SK-N-SH (cell line): ENCODE measurements at regions not wholly inside any gene's neighbourhood (a gene's known extent, or its start where the extent isn't known, plus 50 kb on each side); places are given as distances from the start of the nearest gene placed in this dataset.

Experiments used
- CTCF ChIA-PET: fragments of 300-600, 350-600 bp; formaldehyde crosslinking; extraction: SDS; loops from one replicate; lab custom pipeline; 2021; lab: Yijun Ruan, JAX
- POLR2A ChIA-PET: fragments of 350-600 bp; sonication (Branson Sonifier 250); formaldehyde crosslinking; extraction: SDS; loops from one replicate; lab custom pipeline; 2020; ENCODE audit warnings: antibody characterized with exemption, inconsistent platforms; lab: Yijun Ruan, JAX
- DNase-seq: peaks from one replicate; pipeline ENCODE4 v3.0.0; 2012
- H2AFZ ChIP-seq: fragments of 200-600 bp; sonication (generic); 2 replicates; pipeline ENCODE4 v1.8.1; 2016; ENCODE audit warnings: antibody characterized with exemption, mild to moderate bottlenecking, low read depth
- H3F3A ChIP-seq: fragments of 200-600 bp; sonication (generic); replicated peaks from 2 replicates; pipeline ENCODE3; 2016; ENCODE audit warnings: antibody characterized with exemption, mild to moderate bottlenecking; ENCODE audit not compliant: insufficient read depth
- H3K27ac ChIP-seq, 2 experiments: fragments of 200-500 bp in 1 of 2; fragments of 200-600 bp in 1 of 2; sonication (Bioruptor generic) in 1 of 2; sonication (generic), shearing (Covaris generic) in 1 of 2; 2 replicates each; pipeline versions ENCODE4 v1.5.1 to v1.6.1; 2014 to 2016; ENCODE audit warnings: low read depth in 2 of 2, inconsistent platforms in 1 of 2, low read length in 1 of 2, mild to moderate bottlenecking in 1 of 2, mixed read lengths in 1 of 2
- H3K27me3 ChIP-seq: fragments of 200-600 bp; sonication (generic), shearing (Covaris generic); 2 replicates; pipeline ENCODE4 v1.6.1; 2016; ENCODE audit warnings: mixed run types; ENCODE audit not compliant: insufficient read depth
- H3K36me3 ChIP-seq, 2 experiments: fragments of 200-500 bp in 1 of 2; fragments of 200-600 bp in 1 of 2; sonication (Bioruptor generic) in 1 of 2; sonication (generic) in 1 of 2; replicated peaks in 1 of 2; 2 replicates each; pipeline versions ENCODE3 to v1.5.1; 2014 to 2016; ENCODE audit warnings: low read length in 1 of 2, mild to moderate bottlenecking in 1 of 2; ENCODE audit not compliant: insufficient read depth in 2 of 2, control insufficient read depth in 1 of 2
- H3K4me1 ChIP-seq, 2 experiments: fragments of 200-500 bp in 1 of 2; fragments of 200-600 bp in 1 of 2; sonication (Bioruptor generic) in 1 of 2; sonication (generic), shearing (Covaris generic) in 1 of 2; 2 replicates each; pipeline versions ENCODE4 v1.5.1 to v1.6.1; 2014 to 2016; ENCODE audit warnings: low read depth in 1 of 2, low read length in 1 of 2, mixed run types in 1 of 2; ENCODE audit not compliant: insufficient read depth in 2 of 2, control insufficient read depth in 1 of 2
- H3K4me2 ChIP-seq: fragments of 200-600 bp; sonication (generic), shearing (Covaris generic); 2 replicates; pipeline ENCODE4 v1.6.1; 2017; ENCODE audit warnings: mixed run types
- H3K4me3 ChIP-seq, 2 experiments: fragments of 200-500 bp in 1 of 2; fragments of 200-600 bp in 1 of 2; sonication (Bioruptor generic) in 1 of 2; sonication (generic), shearing (Covaris generic) in 1 of 2; 2 replicates each; pipeline versions ENCODE4 v1.5.1 to v1.8.1; 2014 to 2016; ENCODE audit warnings: low read depth in 2 of 2, inconsistent platforms in 1 of 2, low read length in 1 of 2, mild to moderate bottlenecking in 1 of 2, mixed read lengths in 1 of 2, moderate library complexity in 1 of 2
- H3K79me2 ChIP-seq: fragments of 200-600 bp; sonication (generic); 2 replicates; pipeline ENCODE4 v1.8.1; 2017; ENCODE audit warnings: mild to moderate bottlenecking; ENCODE audit not compliant: insufficient read depth
- H3K9ac ChIP-seq: fragments of 200-600 bp; sonication (generic); 2 replicates; pipeline ENCODE4 v1.6.1; 2017; ENCODE audit warnings: mixed run types
- H3K9me2 ChIP-seq: fragments of 200-600 bp; sonication (generic); 2 replicates; pipeline ENCODE4 v1.6.1; 2017; ENCODE audit warnings: mixed run types
- H3K9me3 ChIP-seq: fragments of 200-600 bp; sonication (generic); 2 replicates; pipeline ENCODE4 v1.6.1; 2017; ENCODE audit warnings: mixed run types, mild to moderate bottlenecking, moderate library complexity
- H4K20me1 ChIP-seq: fragments of 200-600 bp; sonication (generic); 2 replicates; pipeline ENCODE4 v1.6.1; 2017; ENCODE audit warnings: mild to moderate bottlenecking, mixed run types; ENCODE audit not compliant: insufficient read depth
- EZH2phosphoT487 ChIP-seq: fragments of 200-600 bp; sonication (generic); IDR thresholded peaks from 2 replicates; pipeline ENCODE4 v1.6.1; 2017; ENCODE audit warnings: low read depth, mixed run types, mild to moderate bottlenecking, antibody characterized with exemption, moderate library complexity, borderline replicate concordance
- FOXM1 ChIP-seq: IDR thresholded peaks from 2 replicates; pipeline ENCODE4 v1.4.0; 2012; ENCODE audit warnings: low read depth, mild to moderate bottlenecking
- GABPA ChIP-seq: IDR thresholded peaks from 2 replicates; pipeline ENCODE4 v1.4.0; 2012; ENCODE audit warnings: low read depth, mild to moderate bottlenecking
- GATA2 ChIP-seq: sonication (generic); formaldehyde crosslinking; IDR thresholded peaks from 2 replicates; pipeline ENCODE4 v1.5.0; 2020; ENCODE audit warnings: mild to moderate bottlenecking, missing genetic modification reagents
- JUND ChIP-seq: IDR thresholded peaks from 2 replicates; pipeline ENCODE4 v1.4.0; 2012
- NFIC ChIP-seq: IDR thresholded peaks from 2 replicates; pipeline ENCODE4 v1.4.0; 2012; ENCODE audit warnings: borderline replicate concordance
- RCOR1 ChIP-seq: fragments of 150-350 bp; IDR thresholded peaks from 2 replicates; pipeline ENCODE4 v1.6.1; 2017; ENCODE audit warnings: antibody characterized with exemption, low read length
- RXRA ChIP-seq: IDR thresholded peaks from 2 replicates; pipeline ENCODE4 v1.4.0; 2012; ENCODE audit warnings: low read depth, mild to moderate bottlenecking, borderline replicate concordance
- SIN3A ChIP-seq: IDR thresholded peaks from 2 replicates; pipeline ENCODE4 v1.6.1; 2012; ENCODE audit warnings: low read depth, mild to moderate bottlenecking, low read length, moderate library complexity, borderline replicate concordance
- TEAD4 ChIP-seq: IDR thresholded peaks from 2 replicates; pipeline ENCODE4 v1.4.0; 2012; ENCODE audit warnings: mild to moderate bottlenecking, borderline replicate concordance; ENCODE audit not compliant: insufficient read depth
- YY1 ChIP-seq: IDR thresholded peaks from 2 replicates; pipeline ENCODE4 v1.4.0; 2012; ENCODE audit warnings: low read depth, mild to moderate bottlenecking
- WGBS: methylation state at CpG from one replicate; pipeline ENCODE4 v1.1.6; 2017; ENCODE audit warnings: low lambda C conversion rate; 5-methylcytosine and 5-hydroxymethylcytosine counted together
- TF ChIP-seq, protein P1 (sequence below): IDR thresholded peaks from 2 replicates; pipeline ENCODE4; 2012
- TF ChIP-seq, protein P2 (sequence below): fragments of 150-350 bp; IDR thresholded peaks from 2 replicates; pipeline ENCODE4 v1.6.1; 2016; ENCODE audit warnings: mild to moderate bottlenecking, low read depth, low read length
- TF ChIP-seq, protein P3 (sequence below): fragments of 150-350 bp; IDR thresholded peaks from 2 replicates; pipeline ENCODE4 v1.6.1; 2017; ENCODE audit warnings: antibody characterized with exemption, low read length, low read depth, borderline replicate concordance
- TF ChIP-seq, protein P4 (sequence below): IDR thresholded peaks from 2 replicates; pipeline ENCODE4 v1.4.0; 2012; ENCODE audit warnings: low read depth
- TF ChIP-seq, protein P5 (sequence below): IDR thresholded peaks from 2 replicates; pipeline ENCODE4 v1.4.0; 2012; ENCODE audit warnings: low read depth, borderline replicate concordance

DNA sequence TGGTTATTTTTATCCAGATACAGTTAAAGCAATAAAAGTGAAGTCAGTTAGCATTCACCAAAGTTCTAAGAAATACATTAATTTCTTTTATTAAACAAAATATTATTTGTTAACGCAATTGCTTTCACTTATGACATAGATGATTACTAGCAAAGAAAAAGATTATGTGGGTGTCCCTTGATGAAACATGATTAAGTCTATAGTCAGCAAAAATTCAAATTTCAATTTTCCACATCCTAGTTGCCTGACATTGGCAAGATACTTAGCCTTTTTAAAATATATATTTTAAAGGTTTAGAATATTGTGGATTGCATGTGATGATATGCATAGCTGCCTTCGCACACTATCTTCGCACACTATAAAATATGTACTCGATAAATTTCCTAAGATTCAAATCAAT lies 1780.5 kb upstream of the MIR17HG start:
- Histone ChIP-seq H3K9me2 (no peaks in the 10 kb centered on the region), H3K9me3 (no peaks in the 10 kb centered on the region), H3K9ac (no peak overlapping the region), H3K27me3 (no peaks in the 10 kb centered on the region), H3K4me2 (no peak overlapping the region)
- DNase-seq: no peak
- TF ChIP-seq SIN3A (no peak), TEAD4 (no peak)
- TF ChIP-seq, all 33 proteins: peak for 0
- no peak overlapping the region for H3K27ac ChIP-seq
- no peaks in the 10 kb centered on the region for H3F3A ChIP-seq
- no peaks in the 10 kb centered on the region for H4K20me1 ChIP-seq
- no peaks in the 10 kb centered on the region; a peak in 1 of 4 replicates for H3K4me1 ChIP-seq
- no peaks in the 10 kb centered on the region for H3K36me3 ChIP-seq
- no peak overlapping the region for H3K4me3 ChIP-seq
- H2AFZ ChIP-seq: no peak overlapping the region
- 74% methylated on average over 4 of the region's 4 CpGs for WGBS
- no peaks in the 10 kb centered on the region for H3K79me2 ChIP-seq
- POLR2A ChIA-PET: no interaction called here
- CTCF ChIA-PET: no interaction called here

DNA sequence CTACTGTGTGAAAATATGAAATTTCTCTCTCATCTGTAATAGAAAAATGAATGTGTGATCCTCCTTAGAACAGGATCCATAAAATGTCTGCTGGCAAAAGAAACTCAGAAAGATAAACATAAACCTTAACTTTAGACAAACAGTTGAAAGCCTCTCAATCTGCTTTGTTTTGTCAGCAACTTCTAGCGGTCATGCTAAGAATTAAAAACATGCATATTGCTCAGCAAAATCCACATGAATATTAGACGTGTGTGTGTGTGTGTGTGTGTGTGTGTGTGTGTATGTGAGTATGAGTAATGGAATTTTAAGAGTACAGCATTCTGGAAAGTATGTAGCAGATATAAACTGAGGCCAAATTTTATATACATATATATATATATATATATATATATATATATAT lies 1779.2 kb upstream of the MIR17HG start:
- H3K79me2 ChIP-seq: no peaks in the 10 kb centered on the region
- no peak for TF ChIP-seq GATA2 (CRISPR knock-in tag)
- TF ChIP-seq, protein P1, sequence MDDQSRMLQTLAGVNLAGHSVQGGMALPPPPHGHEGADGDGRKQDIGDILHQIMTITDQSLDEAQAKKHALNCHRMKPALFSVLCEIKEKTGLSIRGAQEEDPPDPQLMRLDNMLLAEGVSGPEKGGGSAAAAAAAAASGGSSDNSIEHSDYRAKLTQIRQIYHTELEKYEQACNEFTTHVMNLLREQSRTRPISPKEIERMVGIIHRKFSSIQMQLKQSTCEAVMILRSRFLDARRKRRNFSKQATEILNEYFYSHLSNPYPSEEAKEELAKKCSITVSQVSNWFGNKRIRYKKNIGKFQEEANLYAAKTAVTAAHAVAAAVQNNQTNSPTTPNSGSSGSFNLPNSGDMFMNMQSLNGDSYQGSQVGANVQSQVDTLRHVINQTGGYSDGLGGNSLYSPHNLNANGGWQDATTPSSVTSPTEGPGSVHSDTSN: no peak
- TF ChIP-seq YY1: no peak
- TF ChIP-seq FOXM1: no peak
- no peak for TF ChIP-seq NFIC
- no peak for TF ChIP-seq GABPA
- no peak for TF ChIP-seq RCOR1
- ChIA-PET POLR2A (no interaction called here), CTCF (no interaction called here)
- no peaks in the 10 kb centered on the region for H3K36me3 ChIP-seq
- no peak overlapping the region for H3K4me3 ChIP-seq
- H3K9me3 ChIP-seq: no peaks in the 10 kb centered on the region
- no peaks in the 10 kb centered on the region for H3K27me3 ChIP-seq
- no peak for DNase-seq
- WGBS: 55% methylated on average over 2 of the region's 2 CpGs
- no peak overlapping the region for H2AFZ ChIP-seq
- H3F3A ChIP-seq: no peaks in the 10 kb centered on the region
- H3K9me2 ChIP-seq: no peaks in the 10 kb centered on the region
- H3K9ac ChIP-seq: no peak overlapping the region
- H3K4me2 ChIP-seq: no peak overlapping the region
- no peak overlapping the region for H3K27ac ChIP-seq
- H4K20me1 ChIP-seq: no peaks in the 10 kb centered on the region
- no peaks in the 10 kb centered on the region for H3K4me1 ChIP-seq

DNA sequence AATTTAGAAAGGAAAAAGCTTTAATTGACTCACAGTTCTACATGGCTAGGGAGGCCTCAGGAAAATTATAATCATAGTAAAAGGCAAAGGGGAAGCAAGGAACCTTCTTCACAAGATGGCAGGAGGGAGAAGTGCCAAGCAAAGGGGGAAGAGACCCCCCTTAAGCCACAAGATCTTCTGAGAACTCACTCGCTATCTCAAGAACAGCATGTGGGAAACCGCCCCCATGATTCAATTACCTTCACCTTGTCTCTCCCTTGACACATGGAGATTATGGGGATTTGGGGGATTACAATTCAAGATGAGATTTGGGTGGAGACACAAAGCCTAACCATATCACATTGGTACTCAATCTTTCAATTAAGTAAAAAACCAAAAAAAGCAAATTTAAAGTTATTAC lies 1778.7 kb upstream of the MIR17HG start:
- H3K4me3 ChIP-seq: no peak overlapping the region
- H3K9me2 ChIP-seq: no peaks in the 10 kb centered on the region
- no peak for DNase-seq
- H3K4me1 ChIP-seq: no peaks in the 10 kb centered on the region
- no peaks in the 10 kb centered on the region for H3F3A ChIP-seq
- H3K9me3 ChIP-seq: no peaks in the 10 kb centered on the region
- no peaks in the 10 kb centered on the region for H3K79me2 ChIP-seq
- H4K20me1 ChIP-seq: no peaks in the 10 kb centered on the region
- H3K4me2 ChIP-seq: no peak overlapping the region
- CTCF ChIA-PET: no interaction called here
- no peak overlapping the region for H2AFZ ChIP-seq
- POLR2A ChIA-PET: no interaction called here
- H3K36me3 ChIP-seq: no peaks in the 10 kb centered on the region
- no peak overlapping the region for H3K27ac ChIP-seq
- no peak overlapping the region for H3K9ac ChIP-seq
- 55% methylated on average over 2 of the region's 2 CpGs for WGBS
- H3K27me3 ChIP-seq: no peaks in the 10 kb centered on the region
- TF ChIP-seq, protein P2, sequence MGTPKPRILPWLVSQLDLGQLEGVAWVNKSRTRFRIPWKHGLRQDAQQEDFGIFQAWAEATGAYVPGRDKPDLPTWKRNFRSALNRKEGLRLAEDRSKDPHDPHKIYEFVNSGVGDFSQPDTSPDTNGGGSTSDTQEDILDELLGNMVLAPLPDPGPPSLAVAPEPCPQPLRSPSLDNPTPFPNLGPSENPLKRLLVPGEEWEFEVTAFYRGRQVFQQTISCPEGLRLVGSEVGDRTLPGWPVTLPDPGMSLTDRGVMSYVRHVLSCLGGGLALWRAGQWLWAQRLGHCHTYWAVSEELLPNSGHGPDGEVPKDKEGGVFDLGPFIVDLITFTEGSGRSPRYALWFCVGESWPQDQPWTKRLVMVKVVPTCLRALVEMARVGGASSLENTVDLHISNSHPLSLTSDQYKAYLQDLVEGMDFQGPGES: no peak
- TF ChIP-seq EZH2phosphoT487: no peak
- TF ChIP-seq, protein P1: no peak
- TF ChIP-seq, protein P3, sequence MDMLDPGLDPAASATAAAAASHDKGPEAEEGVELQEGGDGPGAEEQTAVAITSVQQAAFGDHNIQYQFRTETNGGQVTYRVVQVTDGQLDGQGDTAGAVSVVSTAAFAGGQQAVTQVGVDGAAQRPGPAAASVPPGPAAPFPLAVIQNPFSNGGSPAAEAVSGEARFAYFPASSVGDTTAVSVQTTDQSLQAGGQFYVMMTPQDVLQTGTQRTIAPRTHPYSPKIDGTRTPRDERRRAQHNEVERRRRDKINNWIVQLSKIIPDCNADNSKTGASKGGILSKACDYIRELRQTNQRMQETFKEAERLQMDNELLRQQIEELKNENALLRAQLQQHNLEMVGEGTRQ: no peak
- no peak for TF ChIP-seq TEAD4
- TF ChIP-seq GATA2 (CRISPR knock-in tag): no peak
- TF ChIP-seq, protein P4, sequence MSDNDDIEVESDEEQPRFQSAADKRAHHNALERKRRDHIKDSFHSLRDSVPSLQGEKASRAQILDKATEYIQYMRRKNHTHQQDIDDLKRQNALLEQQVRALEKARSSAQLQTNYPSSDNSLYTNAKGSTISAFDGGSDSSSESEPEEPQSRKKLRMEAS: no peak
- TF ChIP-seq NFIC: no peak
- TF ChIP-seq, protein P5, sequence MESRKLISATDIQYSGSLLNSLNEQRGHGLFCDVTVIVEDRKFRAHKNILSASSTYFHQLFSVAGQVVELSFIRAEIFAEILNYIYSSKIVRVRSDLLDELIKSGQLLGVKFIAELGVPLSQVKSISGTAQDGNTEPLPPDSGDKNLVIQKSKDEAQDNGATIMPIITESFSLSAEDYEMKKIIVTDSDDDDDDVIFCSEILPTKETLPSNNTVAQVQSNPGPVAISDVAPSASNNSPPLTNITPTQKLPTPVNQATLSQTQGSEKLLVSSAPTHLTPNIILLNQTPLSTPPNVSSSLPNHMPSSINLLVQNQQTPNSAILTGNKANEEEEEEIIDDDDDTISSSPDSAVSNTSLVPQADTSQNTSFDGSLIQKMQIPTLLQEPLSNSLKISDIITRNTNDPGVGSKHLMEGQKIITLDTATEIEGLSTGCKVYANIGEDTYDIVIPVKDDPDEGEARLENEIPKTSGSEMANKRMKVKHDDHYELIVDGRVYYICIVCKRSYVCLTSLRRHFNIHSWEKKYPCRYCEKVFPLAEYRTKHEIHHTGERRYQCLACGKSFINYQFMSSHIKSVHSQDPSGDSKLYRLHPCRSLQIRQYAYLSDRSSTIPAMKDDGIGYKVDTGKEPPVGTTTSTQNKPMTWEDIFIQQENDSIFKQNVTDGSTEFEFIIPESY: no peak
- no peak for TF ChIP-seq JUND
- no peak for TF ChIP-seq RCOR1
- no peak for TF ChIP-seq RXRA
